ENCODE measurements at regions not wholly inside any gene's neighbourhood (a gene's known extent, or its start where the extent isn't known, plus 50 kb on each side); places are given as distances from the start of the nearest gene placed in this dataset.

DNA sequence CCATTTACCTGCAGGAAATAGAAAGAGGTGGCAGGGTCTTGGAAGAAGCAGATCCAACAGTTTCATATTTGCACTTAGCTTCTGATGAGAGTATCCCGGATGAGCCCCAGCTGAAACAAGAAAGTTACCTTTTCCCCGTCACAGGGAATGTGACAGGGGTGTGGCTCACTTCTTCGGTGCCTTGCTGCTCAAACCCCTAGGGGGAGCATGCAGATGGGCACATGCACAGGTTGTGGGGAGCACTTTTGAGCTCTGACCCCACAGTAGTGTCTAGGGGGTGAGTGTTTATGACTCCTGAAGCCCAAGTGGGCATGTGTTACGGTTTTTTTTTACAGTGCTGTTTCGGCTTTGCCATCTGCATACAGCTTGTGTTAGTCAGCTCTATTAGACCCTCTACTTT, 1221.0 kb downstream of the JRKL start:
- ChIA-PET POLR2A (no interaction called here), CTCF (no interaction called here)
- DNase-seq (ENCODE audit: low read depth, low spot score), result no peak
- H3K4me3 ChIP-seq (ENCODE audit: low read depth, low read length), result no peak overlapping the region
- TF ChIP-seq, protein P1, sequence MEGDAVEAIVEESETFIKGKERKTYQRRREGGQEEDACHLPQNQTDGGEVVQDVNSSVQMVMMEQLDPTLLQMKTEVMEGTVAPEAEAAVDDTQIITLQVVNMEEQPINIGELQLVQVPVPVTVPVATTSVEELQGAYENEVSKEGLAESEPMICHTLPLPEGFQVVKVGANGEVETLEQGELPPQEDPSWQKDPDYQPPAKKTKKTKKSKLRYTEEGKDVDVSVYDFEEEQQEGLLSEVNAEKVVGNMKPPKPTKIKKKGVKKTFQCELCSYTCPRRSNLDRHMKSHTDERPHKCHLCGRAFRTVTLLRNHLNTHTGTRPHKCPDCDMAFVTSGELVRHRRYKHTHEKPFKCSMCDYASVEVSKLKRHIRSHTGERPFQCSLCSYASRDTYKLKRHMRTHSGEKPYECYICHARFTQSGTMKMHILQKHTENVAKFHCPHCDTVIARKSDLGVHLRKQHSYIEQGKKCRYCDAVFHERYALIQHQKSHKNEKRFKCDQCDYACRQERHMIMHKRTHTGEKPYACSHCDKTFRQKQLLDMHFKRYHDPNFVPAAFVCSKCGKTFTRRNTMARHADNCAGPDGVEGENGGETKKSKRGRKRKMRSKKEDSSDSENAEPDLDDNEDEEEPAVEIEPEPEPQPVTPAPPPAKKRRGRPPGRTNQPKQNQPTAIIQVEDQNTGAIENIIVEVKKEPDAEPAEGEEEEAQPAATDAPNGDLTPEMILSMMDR (IDR thresholded peaks at IDR 0.05; ENCODE audit: insufficient read depth, low read length, missing control alignments), result no peak

DNA sequence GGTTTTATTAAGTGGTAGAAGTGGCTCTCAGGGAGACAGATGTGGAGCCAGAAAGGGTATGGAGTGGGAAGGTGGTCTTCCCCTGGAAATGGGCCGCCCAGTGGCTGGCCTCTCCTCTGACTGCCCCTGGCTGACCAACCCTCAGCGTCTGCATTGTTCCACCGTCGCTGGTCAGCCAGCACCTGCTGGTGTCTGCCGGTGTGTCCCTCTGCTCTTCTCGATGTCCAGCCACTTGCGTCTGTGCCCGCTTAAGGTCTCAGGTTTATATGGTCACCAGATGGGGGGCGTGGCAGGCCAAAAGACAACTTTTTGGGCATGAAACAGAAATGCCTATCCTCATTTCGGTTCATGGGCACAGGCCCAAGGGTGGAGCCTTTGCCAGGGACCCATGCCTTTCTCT, 1221.5 kb downstream of the JRKL start:
- POLR2A ChIA-PET, result no interaction called here
- TF ChIP-seq, protein P1 (IDR thresholded peaks at IDR 0.05; ENCODE audit: insufficient read depth, low read length, missing control alignments), result no peak
- CTCF ChIA-PET, result no interaction called here
- H3K4me3 ChIP-seq (ENCODE audit: low read depth, low read length), result no peak overlapping the region
- no peak for DNase-seq (ENCODE audit: low read depth, low spot score)

DNA sequence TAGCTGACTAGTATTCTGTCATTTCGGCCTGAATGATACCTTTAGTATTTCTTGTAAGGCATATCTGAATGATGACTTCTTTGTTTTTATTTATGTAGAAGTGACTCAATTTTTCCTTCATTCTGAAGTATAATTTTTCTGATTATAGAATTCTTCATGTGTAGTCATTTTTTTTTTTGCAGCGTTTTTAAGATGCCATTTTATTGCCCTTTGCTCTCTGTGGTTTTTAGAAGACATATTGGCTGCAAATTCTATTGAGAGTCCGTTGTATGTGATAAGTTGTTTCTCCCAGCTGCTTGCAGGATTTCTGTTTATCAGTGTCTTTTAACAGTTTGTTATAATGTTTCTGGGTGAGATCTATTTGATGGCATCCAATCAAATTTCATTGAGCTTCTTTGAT, 1224.8 kb downstream of the JRKL start:
- TF ChIP-seq, protein P1 (IDR thresholded peaks at IDR 0.05; ENCODE audit: insufficient read depth, low read length, missing control alignments), result no peak
- POLR2A ChIA-PET, result no interaction called here
- no peak overlapping the region for H3K4me3 ChIP-seq (ENCODE audit: low read depth, low read length)
- no peak for DNase-seq (ENCODE audit: low read depth, low spot score)
- CTCF ChIA-PET, result interaction anchor here (0.6 kb wide), 1 partner anchor 1095 kb away, joined by 3 read pairs; no protein-coding TSS in a partner anchor

DNA sequence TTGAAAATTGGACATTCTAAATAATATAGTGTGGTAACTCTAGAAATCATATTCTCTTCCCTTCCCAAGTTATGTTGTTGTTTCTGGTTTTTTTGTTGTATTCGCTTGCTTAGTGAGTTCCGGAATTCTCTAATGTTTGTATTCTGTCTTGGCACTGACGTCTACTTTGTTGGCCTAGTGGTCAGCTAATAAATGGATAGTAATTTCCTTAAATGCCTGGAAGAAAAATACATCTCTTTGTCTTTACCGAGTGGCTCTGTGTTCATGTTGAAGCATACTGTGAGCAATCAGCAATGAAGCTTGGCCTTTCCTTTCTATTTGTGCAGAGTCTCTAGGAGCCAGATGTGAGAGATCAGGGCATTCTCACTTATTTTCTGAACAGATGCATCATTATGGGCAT, 1225.7 kb downstream of the JRKL start:
- TF ChIP-seq, protein P1 (IDR thresholded peaks at IDR 0.05; ENCODE audit: insufficient read depth, low read length, missing control alignments), result no peak
- no peak for DNase-seq (ENCODE audit: low read depth, low spot score)
- POLR2A ChIA-PET, result no interaction called here
- CTCF ChIA-PET, result no interaction called here
- no peak overlapping the region for H3K4me3 ChIP-seq (ENCODE audit: low read depth, low read length)

DNA sequence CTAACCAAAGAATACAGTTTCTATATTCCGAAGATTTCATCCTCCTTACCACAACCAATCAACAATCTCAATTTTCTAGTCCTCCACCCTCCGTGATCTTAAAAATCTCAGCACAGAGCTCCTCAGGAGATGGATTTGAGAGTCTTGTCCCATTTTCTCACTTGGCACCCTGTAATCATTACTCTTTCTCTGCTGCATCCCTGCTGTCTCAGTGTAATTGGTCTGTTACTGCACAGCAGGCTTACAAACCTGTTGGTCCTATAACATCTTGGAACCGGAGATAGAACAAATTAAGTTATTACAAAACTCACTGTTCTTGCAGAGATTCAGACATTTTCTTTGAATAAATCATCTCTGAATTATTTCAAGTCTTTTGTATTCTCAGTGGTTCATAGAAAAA, 1227.2 kb downstream of the JRKL start:
- POLR2A ChIA-PET, result no interaction called here
- CTCF ChIA-PET, result no interaction called here
- no peak for DNase-seq (ENCODE audit: low read depth, low spot score)
- TF ChIP-seq, protein P1 (IDR thresholded peaks at IDR 0.05; ENCODE audit: insufficient read depth, low read length, missing control alignments), result no peak
- H3K4me3 ChIP-seq (ENCODE audit: low read depth, low read length), result no peak overlapping the region

DNA sequence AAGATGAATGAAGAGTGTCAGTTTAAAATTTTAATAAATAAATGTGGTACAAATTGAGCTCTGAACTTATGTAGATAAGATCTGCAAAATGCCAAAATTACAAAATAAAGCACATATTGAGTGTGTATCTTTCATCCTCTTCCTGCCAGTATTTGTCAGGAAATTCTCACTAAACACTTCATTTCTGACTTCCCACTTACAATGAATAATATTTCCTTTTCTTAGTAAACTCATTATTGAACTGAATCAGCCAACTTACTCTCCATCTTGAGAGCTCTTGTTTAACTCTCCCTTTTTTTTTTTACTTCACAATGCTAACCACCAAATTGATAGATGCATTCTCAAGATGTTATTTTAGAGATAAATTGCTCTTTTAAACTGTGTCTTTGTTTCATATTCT, 1230.2 kb downstream of the JRKL start:
- CTCF ChIA-PET, result no interaction called here
- H3K4me3 ChIP-seq (ENCODE audit: low read depth, low read length), result no peak overlapping the region
- POLR2A ChIA-PET, result no interaction called here
- DNase-seq (ENCODE audit: low read depth, low spot score), result no peak
- TF ChIP-seq, protein P1 (IDR thresholded peaks at IDR 0.05; ENCODE audit: insufficient read depth, low read length, missing control alignments), result no peak
